NCI-H226 (cell line): ENCODE measurements at regions not wholly inside any gene's neighbourhood (a gene's known extent, or its start where the extent isn't known, plus 50 kb on each side); places are given as distances from the start of the nearest gene placed in this dataset.
A peak's percentile ranks its signal among the peaks of the same experiment; 100 is the strongest.
"Not testable (repeated sequence)": the region's sequence is repeated elsewhere in the genome, so short reads cannot be mapped to it uniquely, and the experiment has no call there.

ENCODE experiments used
- DNase-seq: peaks from one replicate; pipeline ENCODE4 v3.0.0-alpha.2; 2015

- peak; percentile 36 for DNase-seq
Observed at GRCh38 chr5:27144456-27144855, 106.1 kb upstream of the CDH9 start.

- no peak for DNase-seq
Observed at GRCh38 chr5:27140831-27141230, 102.4 kb upstream of the CDH9 start.

GRCh38 chr5:27130587-27130986, 92.2 kb upstream of the CDH9 start:
- no peak for DNase-seq

- no peak for DNase-seq
Observed at GRCh38 chr5:27129926-27130325, 91.5 kb upstream of the CDH9 start.

GRCh38 chr5:27125856-27126255, 87.5 kb upstream of the CDH9 start:
- no peak for DNase-seq

GRCh38 chr5:27124590-27124989, 86.2 kb upstream of the CDH9 start:
- no peak for DNase-seq

GRCh38 chr5:27119736-27120321, 81.4 kb upstream of the CDH9 start:
- not testable (repeated sequence) for DNase-seq

GRCh38 chr5:27103486-27103885, 65.1 kb upstream of the CDH9 start:
- no peak for DNase-seq

GRCh38 chr5:27095761-27096160, 57.4 kb upstream of the CDH9 start:
- not testable (repeated sequence) for DNase-seq

GRCh38 chr5:27093279-27093678, 54.9 kb upstream of the CDH9 start:
- DNase-seq, result no peak

GRCh38 chr5:27091858-27092257, 53.5 kb upstream of the CDH9 start:
- DNase-seq, result no peak

- DNase-seq, result not testable (repeated sequence)
Observed at GRCh38 chr5:27088822-27089221, 50.4 kb upstream of the CDH9 start.
